HepG2 (cell line): ENCODE measurements at regions not wholly inside any gene's neighbourhood (a gene's known extent, or its start where the extent isn't known, plus 50 kb on each side); places are given as distances from the start of the nearest gene placed in this dataset.

Source experiments
- ATAC-seq: fragments of 200-7000 bp; cut with Tn5 transposase; 3 replicates; pipeline ENCODE4 v1.9.1; 2020; ENCODE audit warnings: mild to moderate bottlenecking, moderate library complexity
- BruUV-seq: library from RNA; stranded (reverse); fragments of 400-500 nt; replicated peaks from 2 replicates; lab custom pipeline; 2021; lab: Mats Ljungman, UMichigan
- CTCF ChIA-PET: fragments of 300-600 bp; formaldehyde crosslinking; extraction: SDS; loops from one replicate; lab custom pipeline; 2021; ENCODE audit warnings: low total read pairs, inconsistent platforms, low intra/inter-chr PET ratio; lab: Yijun Ruan, JAX
- POLR2A ChIA-PET: fragments of 350-600 bp; sonication (Branson Sonifier 250); formaldehyde crosslinking; loops from one replicate; lab custom pipeline; 2020; ENCODE audit warnings: antibody characterized with exemption, inconsistent platforms; lab: Yijun Ruan, JAX
- DNase-seq: peaks from one replicate; pipeline ENCODE4 v3.0.0-alpha.2; 2015; ENCODE audit warnings: low spot score
- FAIRE-seq: peaks from 3 replicates; lab custom pipeline; 2011; peaks lifted over from hg19 to GRCh38; lab: Jason Lieb, UNC
- H2AFZ ChIP-seq: one replicate; pipeline ENCODE4 v1.6.1; 2011; ENCODE audit warnings: low read length, inconsistent platforms
- H3K27ac ChIP-seq: fragments of 300-600 bp; 3 replicates; pipeline ENCODE4 v1.8.0; 2011; ENCODE audit warnings: mixed run types, mild to moderate bottlenecking, mixed read lengths, low read length, inconsistent platforms; ENCODE audit not compliant: insufficient read depth; ENCODE audit errors: extremely low read length
- H3K27me3 ChIP-seq, 2 experiments: fragments of 200-600 bp in 1 of 2; 2 replicates in 1 of 2; 3 replicates in 1 of 2; pipeline versions ENCODE4 v1.6.0 to v1.8.0; 2011; ENCODE audit warnings: low read length in 2 of 2, mild to moderate bottlenecking in 2 of 2, moderate library complexity in 2 of 2, inconsistent platforms in 1 of 2; ENCODE audit not compliant: insufficient read depth in 2 of 2, control insufficient read depth in 1 of 2
- H3K36me3 ChIP-seq, 2 experiments: fragments of 200-600 bp in 1 of 2; replicated peaks in 1 of 2; 2 replicates in 1 of 2; 3 replicates in 1 of 2; pipeline versions ENCODE4 v1.5.1 to v1.8.0; 2011; ENCODE audit warnings: low read length in 2 of 2, inconsistent platforms in 1 of 2; ENCODE audit not compliant: insufficient read depth in 2 of 2, control insufficient read depth in 1 of 2
- H3K4me1 ChIP-seq: 2 replicates; pipeline ENCODE4 v1.5.1; 2012; ENCODE audit warnings: low read length, inconsistent platforms; ENCODE audit not compliant: insufficient read depth
- H3K4me2 ChIP-seq: 2 replicates; pipeline ENCODE4 v1.6.0; 2011; ENCODE audit warnings: low read depth, low read length, inconsistent platforms
- H3K4me3 ChIP-seq, 3 experiments: fragments of 200-600 bp in 1 of 3; sonication (generic), shearing (Covaris generic) in 1 of 3; replicated peaks in 1 of 3; 2 replicates each; pipeline ENCODE4 v1.5.1; 2011 to 2016; ENCODE audit warnings: low read length in 3 of 3, inconsistent platforms in 2 of 3, low read depth in 2 of 3, mild to moderate bottlenecking in 2 of 3, control low read depth in 1 of 3, mixed read lengths in 1 of 3; ENCODE audit not compliant: insufficient read depth in 1 of 3
- H3K79me2 ChIP-seq: one replicate; pipeline ENCODE4 v1.6.1; 2011; ENCODE audit warnings: low read length, inconsistent platforms; ENCODE audit not compliant: insufficient read depth
- H3K9ac ChIP-seq: 2 replicates; pipeline ENCODE4 v1.6.0; 2011; ENCODE audit warnings: mild to moderate bottlenecking, low read depth, low read length, inconsistent platforms; ENCODE audit not compliant: insufficient read depth
- H3K9me3 ChIP-seq: 2 replicates; pipeline ENCODE4 v1.5.1; 2012; ENCODE audit warnings: mild to moderate bottlenecking, low read length
- H4K20me1 ChIP-seq: 2 replicates; pipeline ENCODE4 v1.6.0; 2011; ENCODE audit warnings: inconsistent platforms, mild to moderate bottlenecking, low read length, moderate library complexity; ENCODE audit not compliant: insufficient read depth
- IRF2 ChIP-seq: IDR thresholded peaks from 2 replicates; pipeline ENCODE4 v1.6.1; 2018; ENCODE audit warnings: missing genetic modification reagents, missing compliant biosample characterization
- KLF9 ChIP-seq: IDR thresholded peaks from 2 replicates; pipeline ENCODE4 v1.6.1; 2016; ENCODE audit warnings: low read depth
- MIER3 ChIP-seq: IDR thresholded peaks from 2 replicates; pipeline ENCODE4 v1.6.1; 2016; ENCODE audit warnings: missing compliant biosample characterization, borderline replicate concordance
- PAWR ChIP-seq: sonication (generic); formaldehyde crosslinking; IDR thresholded peaks from 2 replicates; pipeline ENCODE4 v1.4.0; 2020; ENCODE audit warnings: missing genetic modification reagents, mild to moderate bottlenecking, borderline replicate concordance
- SOX5 ChIP-seq: IDR thresholded peaks from 2 replicates; pipeline ENCODE4 v1.6.1; 2016; ENCODE audit warnings: borderline replicate concordance
- SOX6 ChIP-seq, 2 experiments: fragments of 450-650 bp in 1 of 2; sonication (generic) in 1 of 2; formaldehyde crosslinking in 1 of 2; IDR thresholded peaks; 2 replicates each; pipeline versions ENCODE4 v1.4.0 to v1.6.1; 2017 to 2020; ENCODE audit warnings: antibody characterized with exemption in 1 of 2, mild to moderate bottlenecking in 1 of 2, missing genetic modification reagents in 1 of 2
- SRSF1 ChIP-seq: fragments of 200-400 bp; formaldehyde crosslinking; optimal IDR thresholded peaks from 2 replicates; pipeline ENCODE3; 2017; ENCODE audit warnings: mild to moderate bottlenecking, low read depth, low read length, moderate library complexity
- TCF7L2 ChIP-seq: IDR thresholded peaks from 2 replicates; pipeline ENCODE4 v1.6.1; 2011; ENCODE audit warnings: mild to moderate bottlenecking, low read depth, low read length, moderate library complexity
- ZNF264 ChIP-seq: sonication (generic); formaldehyde crosslinking; IDR thresholded peaks from 2 replicates; pipeline ENCODE4 v1.4.0; 2020; ENCODE audit warnings: missing genetic modification reagents
- ZNF670 ChIP-seq: sonication (generic); formaldehyde crosslinking; IDR thresholded peaks from 2 replicates; pipeline ENCODE4 v1.8.0; 2022; ENCODE audit warnings: mild to moderate bottlenecking, missing genetic modification reagents, borderline replicate concordance
- ZNF674 ChIP-seq: sonication (generic); formaldehyde crosslinking; IDR thresholded peaks from 2 replicates; pipeline ENCODE4 v1.5.0; 2020; ENCODE audit warnings: low read depth, mild to moderate bottlenecking, missing genetic modification reagents
- ZNF790 ChIP-seq: sonication (generic); formaldehyde crosslinking; IDR thresholded peaks from 2 replicates; pipeline ENCODE4 v1.8.0; 2022; ENCODE audit warnings: missing genetic modification reagents, mild to moderate bottlenecking, borderline replicate concordance
- WGBS: methylation state at CpG from one replicate; pipeline ENCODE4 v1.1.6; 2017; ENCODE audit warnings: low lambda C conversion rate; 5-methylcytosine and 5-hydroxymethylcytosine counted together
- in situ Hi-C: cut with HindIII; loops from 2 replicates; pipeline ENCODE4 v1.10.0; 2017; ENCODE audit warnings: low pct_unique_long_range_greater_than_20kb; ENCODE audit not compliant: extremely low pct_ligation_motif_present
- intact Hi-C: fragments of 100-400 bp; cut with micrococcal nuclease; formaldehyde crosslinking; loops from one replicate; pipeline ENCODE4 v1.10.0; 2022; ENCODE audit not compliant: unreplicated experiment
- TF ChIP-seq, protein P1 (sequence below): sonication (generic); formaldehyde crosslinking; IDR thresholded peaks from 2 replicates; pipeline ENCODE4 v1.4.0; 2020; ENCODE audit warnings: missing genetic modification reagents, borderline replicate concordance
- TF ChIP-seq, protein P2 (sequence below): sonication (generic); formaldehyde crosslinking; IDR thresholded peaks from 2 replicates; pipeline ENCODE4 v1.4.0; 2020; ENCODE audit warnings: missing genetic modification reagents

DNA sequence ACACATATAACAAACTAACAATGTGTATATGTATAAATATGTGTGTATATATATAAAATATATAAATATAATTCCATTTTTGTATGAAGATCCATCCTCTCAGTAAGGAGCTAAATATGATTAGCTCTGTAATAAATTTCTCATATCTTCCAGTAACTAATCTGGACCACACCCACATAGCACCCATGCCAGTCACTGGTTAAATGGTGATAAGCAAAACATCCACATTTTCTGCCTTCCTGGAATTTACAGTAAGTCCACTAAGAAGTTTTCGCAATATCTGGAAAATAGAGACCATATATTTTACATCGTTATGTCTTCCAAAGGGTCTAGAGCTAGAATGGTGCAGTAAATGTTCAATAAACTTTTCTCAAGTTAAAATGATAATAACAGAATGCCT is 151.5 kb upstream of the STMND1 start (continued):
- TF ChIP-seq SRSF1 (no peak), SOX5 (CRISPR knock-in tag) (no peak), TCF7L2 (no peak), ZNF790 (CRISPR knock-in tag) (no peak)

DNA sequence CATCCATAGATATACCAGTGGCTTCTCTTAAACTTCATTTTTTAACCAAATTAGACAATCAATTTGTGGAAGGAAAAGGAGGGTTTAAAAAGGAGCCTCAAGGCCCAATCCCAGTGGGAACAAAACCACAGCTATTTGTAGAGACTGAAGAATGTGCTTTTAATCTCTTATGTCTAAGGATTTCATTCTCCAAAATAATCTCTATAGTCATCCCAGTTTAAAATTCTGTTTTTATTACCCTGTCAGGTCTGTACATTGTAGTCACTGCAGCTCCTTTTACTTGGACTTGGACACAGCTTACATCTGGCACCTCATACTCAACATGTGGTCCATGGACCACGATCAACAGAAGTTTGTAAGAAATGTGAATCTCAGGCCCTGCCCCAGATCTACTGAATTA is 152.1 kb upstream of the STMND1 start:
- ATAC-seq (no peak), DNase-seq (no peak), FAIRE-seq (no peak)
- CTCF ChIA-PET, result no interaction called here
- no peaks in the 10 kb centered on the region for H3K79me2 ChIP-seq
- no TSS peak for BruUV-seq
- H3K4me3 ChIP-seq, result no peak overlapping the region
- H3K36me3 ChIP-seq, result no peaks in the 10 kb centered on the region
- in situ Hi-C loops, result loop anchor here (25.0 kb wide), 2 partner anchors 437 to 612 kb away; no protein-coding TSS in a partner anchor
- no peaks in the 10 kb centered on the region for H3K4me1 ChIP-seq
- H3K9me3 ChIP-seq, result no peaks in the 10 kb centered on the region
- H3K4me2 ChIP-seq, result no peak overlapping the region
- no peak overlapping the region for H3K9ac ChIP-seq
- WGBS, result 0% methylated on average over 1 of the region's 1 CpG
- H3K27ac ChIP-seq, result no peak overlapping the region
- no peaks in the 10 kb centered on the region for H4K20me1 ChIP-seq
- POLR2A ChIA-PET, result no interaction called here
- intact Hi-C loops, result no loop called here
- H3K27me3 ChIP-seq, result no peaks in the 10 kb centered on the region
- H2AFZ ChIP-seq, result no peak overlapping the region
- no peak for TF ChIP-seq MIER3 (CRISPR knock-in tag)
- TF ChIP-seq, protein P1, sequence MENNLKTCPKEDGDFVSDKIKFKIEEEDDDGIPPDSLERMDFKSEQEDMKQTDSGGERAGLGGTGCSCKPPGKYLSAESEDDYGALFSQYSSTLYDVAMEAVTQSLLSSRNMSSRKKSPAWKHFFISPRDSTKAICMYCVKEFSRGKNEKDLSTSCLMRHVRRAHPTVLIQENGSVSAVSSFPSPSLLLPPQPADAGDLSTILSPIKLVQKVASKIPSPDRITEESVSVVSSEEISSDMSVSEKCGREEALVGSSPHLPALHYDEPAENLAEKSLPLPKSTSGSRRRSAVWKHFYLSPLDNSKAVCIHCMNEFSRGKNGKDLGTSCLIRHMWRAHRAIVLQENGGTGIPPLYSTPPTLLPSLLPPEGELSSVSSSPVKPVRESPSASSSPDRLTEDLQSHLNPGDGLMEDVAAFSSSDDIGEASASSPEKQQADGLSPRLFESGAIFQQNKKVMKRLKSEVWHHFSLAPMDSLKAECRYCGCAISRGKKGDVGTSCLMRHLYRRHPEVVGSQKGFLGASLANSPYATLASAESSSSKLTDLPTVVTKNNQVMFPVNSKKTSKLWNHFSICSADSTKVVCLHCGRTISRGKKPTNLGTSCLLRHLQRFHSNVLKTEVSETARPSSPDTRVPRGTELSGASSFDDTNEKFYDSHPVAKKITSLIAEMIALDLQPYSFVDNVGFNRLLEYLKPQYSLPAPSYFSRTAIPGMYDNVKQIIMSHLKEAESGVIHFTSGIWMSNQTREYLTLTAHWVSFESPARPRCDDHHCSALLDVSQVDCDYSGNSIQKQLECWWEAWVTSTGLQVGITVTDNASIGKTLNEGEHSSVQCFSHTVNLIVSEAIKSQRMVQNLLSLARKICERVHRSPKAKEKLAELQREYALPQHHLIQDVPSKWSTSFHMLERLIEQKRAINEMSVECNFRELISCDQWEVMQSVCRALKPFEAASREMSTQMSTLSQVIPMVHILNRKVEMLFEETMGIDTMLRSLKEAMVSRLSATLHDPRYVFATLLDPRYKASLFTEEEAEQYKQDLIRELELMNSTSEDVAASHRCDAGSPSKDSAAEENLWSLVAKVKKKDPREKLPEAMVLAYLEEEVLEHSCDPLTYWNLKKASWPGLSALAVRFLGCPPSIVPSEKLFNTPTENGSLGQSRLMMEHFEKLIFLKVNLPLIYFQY (CRISPR knock-in tag), result no peak
- TF ChIP-seq ZNF674 (CRISPR knock-in tag), result no peak
- no peak for TF ChIP-seq KLF9 (CRISPR knock-in tag)
- TF ChIP-seq ZNF264 (CRISPR knock-in tag), result no peak
- TF ChIP-seq, protein P2, sequence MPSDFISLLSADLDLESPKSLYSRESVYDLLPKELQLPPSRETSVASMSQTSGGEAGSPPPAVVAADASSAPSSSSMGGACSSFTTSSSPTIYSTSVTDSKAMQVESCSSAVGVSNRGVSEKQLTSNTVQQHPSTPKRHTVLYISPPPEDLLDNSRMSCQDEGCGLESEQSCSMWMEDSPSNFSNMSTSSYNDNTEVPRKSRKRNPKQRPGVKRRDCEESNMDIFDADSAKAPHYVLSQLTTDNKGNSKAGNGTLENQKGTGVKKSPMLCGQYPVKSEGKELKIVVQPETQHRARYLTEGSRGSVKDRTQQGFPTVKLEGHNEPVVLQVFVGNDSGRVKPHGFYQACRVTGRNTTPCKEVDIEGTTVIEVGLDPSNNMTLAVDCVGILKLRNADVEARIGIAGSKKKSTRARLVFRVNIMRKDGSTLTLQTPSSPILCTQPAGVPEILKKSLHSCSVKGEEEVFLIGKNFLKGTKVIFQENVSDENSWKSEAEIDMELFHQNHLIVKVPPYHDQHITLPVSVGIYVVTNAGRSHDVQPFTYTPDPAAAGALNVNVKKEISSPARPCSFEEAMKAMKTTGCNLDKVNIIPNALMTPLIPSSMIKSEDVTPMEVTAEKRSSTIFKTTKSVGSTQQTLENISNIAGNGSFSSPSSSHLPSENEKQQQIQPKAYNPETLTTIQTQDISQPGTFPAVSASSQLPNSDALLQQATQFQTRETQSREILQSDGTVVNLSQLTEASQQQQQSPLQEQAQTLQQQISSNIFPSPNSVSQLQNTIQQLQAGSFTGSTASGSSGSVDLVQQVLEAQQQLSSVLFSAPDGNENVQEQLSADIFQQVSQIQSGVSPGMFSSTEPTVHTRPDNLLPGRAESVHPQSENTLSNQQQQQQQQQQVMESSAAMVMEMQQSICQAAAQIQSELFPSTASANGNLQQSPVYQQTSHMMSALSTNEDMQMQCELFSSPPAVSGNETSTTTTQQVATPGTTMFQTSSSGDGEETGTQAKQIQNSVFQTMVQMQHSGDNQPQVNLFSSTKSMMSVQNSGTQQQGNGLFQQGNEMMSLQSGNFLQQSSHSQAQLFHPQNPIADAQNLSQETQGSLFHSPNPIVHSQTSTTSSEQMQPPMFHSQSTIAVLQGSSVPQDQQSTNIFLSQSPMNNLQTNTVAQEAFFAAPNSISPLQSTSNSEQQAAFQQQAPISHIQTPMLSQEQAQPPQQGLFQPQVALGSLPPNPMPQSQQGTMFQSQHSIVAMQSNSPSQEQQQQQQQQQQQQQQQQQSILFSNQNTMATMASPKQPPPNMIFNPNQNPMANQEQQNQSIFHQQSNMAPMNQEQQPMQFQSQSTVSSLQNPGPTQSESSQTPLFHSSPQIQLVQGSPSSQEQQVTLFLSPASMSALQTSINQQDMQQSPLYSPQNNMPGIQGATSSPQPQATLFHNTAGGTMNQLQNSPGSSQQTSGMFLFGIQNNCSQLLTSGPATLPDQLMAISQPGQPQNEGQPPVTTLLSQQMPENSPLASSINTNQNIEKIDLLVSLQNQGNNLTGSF (CRISPR knock-in tag), result no peak
- no peak for TF ChIP-seq ZNF670 (CRISPR knock-in tag)
- no peak for TF ChIP-seq IRF2
- no peak for TF ChIP-seq PAWR (CRISPR knock-in tag)
- TF ChIP-seq SOX6 (IDR thresholded peaks at IDR 0.05), result no peak
- TF ChIP-seq SOX6 (CRISPR knock-in tag; IDR thresholded peaks at IDR 0.05), result no peak
